ENCODE measurements at regions not wholly inside any gene's neighbourhood (a gene's known extent, or its start where the extent isn't known, plus 50 kb on each side); places are given as distances from the start of the nearest gene placed in this dataset.

GRCh38 chr13:105984236-105984635 is 551.2 kb downstream of the EFNB2 start:
- DNase-seq (ENCODE audit: low read depth) = no peak
- no peak overlapping the region for H3K4me3 ChIP-seq (ENCODE audit: low read depth, low read length)
- TF ChIP-seq, protein P1, sequence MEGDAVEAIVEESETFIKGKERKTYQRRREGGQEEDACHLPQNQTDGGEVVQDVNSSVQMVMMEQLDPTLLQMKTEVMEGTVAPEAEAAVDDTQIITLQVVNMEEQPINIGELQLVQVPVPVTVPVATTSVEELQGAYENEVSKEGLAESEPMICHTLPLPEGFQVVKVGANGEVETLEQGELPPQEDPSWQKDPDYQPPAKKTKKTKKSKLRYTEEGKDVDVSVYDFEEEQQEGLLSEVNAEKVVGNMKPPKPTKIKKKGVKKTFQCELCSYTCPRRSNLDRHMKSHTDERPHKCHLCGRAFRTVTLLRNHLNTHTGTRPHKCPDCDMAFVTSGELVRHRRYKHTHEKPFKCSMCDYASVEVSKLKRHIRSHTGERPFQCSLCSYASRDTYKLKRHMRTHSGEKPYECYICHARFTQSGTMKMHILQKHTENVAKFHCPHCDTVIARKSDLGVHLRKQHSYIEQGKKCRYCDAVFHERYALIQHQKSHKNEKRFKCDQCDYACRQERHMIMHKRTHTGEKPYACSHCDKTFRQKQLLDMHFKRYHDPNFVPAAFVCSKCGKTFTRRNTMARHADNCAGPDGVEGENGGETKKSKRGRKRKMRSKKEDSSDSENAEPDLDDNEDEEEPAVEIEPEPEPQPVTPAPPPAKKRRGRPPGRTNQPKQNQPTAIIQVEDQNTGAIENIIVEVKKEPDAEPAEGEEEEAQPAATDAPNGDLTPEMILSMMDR (IDR thresholded peaks at IDR 0.05; ENCODE audit: control insufficient read depth, extremely low read depth, insufficient read depth) = no peak

- DNase-seq (ENCODE audit: low read depth) = no peak
- H3K4me3 ChIP-seq (ENCODE audit: low read depth, low read length) = no peak overlapping the region
- TF ChIP-seq, protein P1 (IDR thresholded peaks at IDR 0.05; ENCODE audit: control insufficient read depth, extremely low read depth, insufficient read depth) = no peak
These were observed 553.1 kb downstream of the EFNB2 start for GRCh38 chr13:105982219-105982930.

GRCh38 chr13:105979131-105980011 is 556.1 kb downstream of the EFNB2 start:
- no peak for DNase-seq (ENCODE audit: low read depth)
- TF ChIP-seq, protein P1 (IDR thresholded peaks at IDR 0.05; ENCODE audit: control insufficient read depth, extremely low read depth, insufficient read depth) = no peak
- H3K4me3 ChIP-seq (ENCODE audit: low read depth, low read length) = no peak overlapping the region

DNA sequence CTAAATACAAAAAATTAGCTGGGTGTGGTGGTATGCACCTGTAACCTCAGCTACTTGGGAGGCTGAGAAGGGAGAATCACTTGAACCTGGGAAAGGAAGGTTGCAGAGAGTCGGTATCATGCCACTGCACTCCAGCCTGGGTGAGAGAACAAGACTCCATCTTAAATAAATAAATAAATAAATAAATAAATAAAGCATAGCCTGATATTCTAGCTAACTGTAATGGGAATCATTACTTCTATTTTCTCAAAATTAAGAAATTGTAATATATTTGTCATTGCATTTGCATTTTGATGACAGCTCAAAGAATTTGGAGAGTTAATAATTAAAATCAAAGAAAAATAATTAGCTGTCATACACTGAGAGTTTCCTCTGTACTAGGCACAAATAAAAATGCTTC is 561.1 kb downstream of the EFNB2 start:
- no peak overlapping the region for H3K4me3 ChIP-seq (ENCODE audit: low read depth, low read length)
- TF ChIP-seq, protein P1 (IDR thresholded peaks at IDR 0.05; ENCODE audit: control insufficient read depth, extremely low read depth, insufficient read depth) = no peak
- no peak for DNase-seq (ENCODE audit: low read depth)

DNA sequence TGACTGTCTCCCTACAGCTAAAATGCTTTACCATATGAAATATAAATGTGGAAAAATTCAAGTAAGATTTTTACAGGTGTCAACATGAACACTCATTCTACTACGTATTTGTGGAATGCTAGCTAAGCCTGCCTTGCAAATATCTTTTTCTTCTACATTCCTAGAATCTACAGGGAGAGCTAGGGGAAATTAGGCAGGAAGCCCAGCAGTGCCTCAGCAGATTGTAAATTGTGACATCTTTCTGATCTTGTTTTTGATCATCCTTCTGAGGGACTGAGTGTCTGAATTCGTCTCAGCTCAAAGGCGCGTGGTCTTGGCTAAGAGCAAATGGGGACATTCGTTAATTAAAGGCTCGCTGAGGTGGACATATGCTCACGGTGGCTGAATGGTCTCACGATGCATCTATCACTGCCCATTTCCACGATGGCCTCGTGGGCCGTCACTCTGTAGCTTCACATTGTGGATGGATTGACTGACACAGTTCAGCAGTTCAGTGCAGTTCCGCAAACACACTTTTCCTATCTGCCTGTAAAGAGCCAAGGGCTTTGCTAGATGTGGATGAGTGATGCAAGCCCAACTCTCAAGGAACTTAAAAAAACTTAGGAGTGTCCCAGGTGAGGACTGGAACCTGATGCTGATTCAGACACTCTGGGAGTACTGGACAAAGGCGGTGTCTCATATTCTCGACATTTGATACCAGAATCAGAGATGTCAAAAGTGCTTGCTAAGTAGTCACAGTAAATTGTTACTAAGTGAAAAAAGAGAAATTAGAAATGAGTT is 562.5 kb downstream of the EFNB2 start:
- no peak for DNase-seq (ENCODE audit: low read depth)
- no peak overlapping the region for H3K4me3 ChIP-seq (ENCODE audit: low read depth, low read length)
- TF ChIP-seq, protein P1 (IDR thresholded peaks at IDR 0.05; ENCODE audit: control insufficient read depth, extremely low read depth, insufficient read depth) = no peak

DNA sequence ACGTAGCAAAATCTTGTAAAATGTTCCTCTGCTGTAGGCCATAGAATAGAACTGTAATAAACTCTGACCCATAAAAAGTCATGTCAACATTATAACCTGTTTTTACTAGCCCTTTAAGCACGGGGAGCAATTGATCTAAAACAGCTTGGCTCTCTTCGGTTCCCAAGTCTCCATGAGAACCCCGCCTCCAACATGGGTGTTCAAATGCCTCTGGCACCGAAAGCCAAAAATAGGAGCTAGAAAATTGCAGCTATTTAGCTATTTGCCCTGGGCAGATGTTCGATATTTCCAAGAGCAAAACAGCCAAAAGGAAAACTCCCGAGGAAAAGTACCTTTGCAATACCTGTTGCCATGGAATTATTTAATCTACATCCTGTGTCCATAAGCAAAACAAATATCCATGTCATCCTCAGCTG is 563.1 kb downstream of the EFNB2 start:
- H3K4me3 ChIP-seq (ENCODE audit: low read depth, low read length) = peak overlapping the region; percentile 31; the same call in 1 of the 2 replicates
- TF ChIP-seq, protein P1 (IDR thresholded peaks at IDR 0.05; ENCODE audit: control insufficient read depth, extremely low read depth, insufficient read depth) = no peak
- DNase-seq (ENCODE audit: low read depth) = peak; percentile 89

Data from LNCaP clone FGC (cell line).